Erythroblast (primary cell): ENCODE measurements at regions not wholly inside any gene's neighbourhood (a gene's known extent, or its start where the extent isn't known, plus 50 kb on each side); places are given as distances from the start of the nearest gene placed in this dataset.
A peak's percentile ranks its signal among the peaks of the same experiment; 100 is the strongest.

ENCODE experiments used
- DNase-seq, 2 experiments: peaks; one replicate each; lab custom pipeline; 2025; lab: John Stamatoyannopoulos, UW
- GATA1 ChIP-seq: IDR thresholded peaks from 2 replicates; pipeline ENCODE4 v1.6.1; 2011; ENCODE audit warnings: low read depth, mild to moderate bottlenecking, control low read depth, low read length, moderate library complexity
- POLR2A ChIP-seq: IDR thresholded peaks from 2 replicates; pipeline ENCODE4 v1.6.1; 2011; ENCODE audit warnings: mild to moderate bottlenecking, low read length

DNA sequence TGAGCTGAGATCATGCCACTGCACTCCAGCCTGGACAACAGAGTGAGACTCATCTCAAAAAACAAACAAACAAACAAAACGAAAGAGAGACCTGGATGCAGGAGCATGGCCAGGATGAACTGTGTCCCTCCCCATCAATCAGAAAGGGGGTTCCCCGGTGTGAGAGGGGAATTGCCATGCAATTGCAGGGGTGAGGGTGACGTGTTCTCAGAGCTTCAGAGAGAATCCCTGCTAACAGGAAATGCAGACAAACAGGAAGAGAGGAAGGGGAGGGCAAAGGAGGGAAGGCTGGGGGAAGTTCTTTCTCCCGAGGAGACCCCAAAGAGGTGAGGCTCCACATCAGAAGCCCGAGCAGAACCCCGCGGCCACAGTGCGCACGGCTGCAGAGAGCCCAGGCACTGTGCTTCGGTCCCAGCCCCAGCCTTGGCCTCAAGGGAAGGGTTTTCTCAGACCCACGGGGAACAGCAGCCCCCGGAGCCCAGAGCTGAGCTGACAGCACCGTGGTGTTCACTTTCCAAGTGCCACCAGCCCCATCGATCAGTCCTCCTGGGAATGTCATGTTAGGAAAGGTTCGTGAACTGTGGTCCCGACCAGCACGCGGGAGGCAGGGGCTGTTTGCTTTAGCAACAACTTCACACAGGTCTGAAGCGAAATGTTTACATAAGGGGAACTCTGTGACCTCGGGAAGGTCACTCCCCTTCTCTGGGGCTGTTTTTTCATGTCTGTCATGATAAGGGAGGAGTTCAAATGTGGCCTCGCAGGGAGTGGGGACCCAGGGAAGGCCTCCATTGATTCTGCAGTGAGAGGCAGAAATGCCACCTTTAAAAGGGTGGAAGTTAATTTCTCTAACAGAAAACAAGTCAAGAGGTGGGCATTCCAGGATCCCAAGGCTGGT lies 108.0 kb upstream of the ANO1 start:
- TF ChIP-seq POLR2A (no peak), GATA1 (no peak)
- DNase-seq = peak; percentile 33 to 41

DNA sequence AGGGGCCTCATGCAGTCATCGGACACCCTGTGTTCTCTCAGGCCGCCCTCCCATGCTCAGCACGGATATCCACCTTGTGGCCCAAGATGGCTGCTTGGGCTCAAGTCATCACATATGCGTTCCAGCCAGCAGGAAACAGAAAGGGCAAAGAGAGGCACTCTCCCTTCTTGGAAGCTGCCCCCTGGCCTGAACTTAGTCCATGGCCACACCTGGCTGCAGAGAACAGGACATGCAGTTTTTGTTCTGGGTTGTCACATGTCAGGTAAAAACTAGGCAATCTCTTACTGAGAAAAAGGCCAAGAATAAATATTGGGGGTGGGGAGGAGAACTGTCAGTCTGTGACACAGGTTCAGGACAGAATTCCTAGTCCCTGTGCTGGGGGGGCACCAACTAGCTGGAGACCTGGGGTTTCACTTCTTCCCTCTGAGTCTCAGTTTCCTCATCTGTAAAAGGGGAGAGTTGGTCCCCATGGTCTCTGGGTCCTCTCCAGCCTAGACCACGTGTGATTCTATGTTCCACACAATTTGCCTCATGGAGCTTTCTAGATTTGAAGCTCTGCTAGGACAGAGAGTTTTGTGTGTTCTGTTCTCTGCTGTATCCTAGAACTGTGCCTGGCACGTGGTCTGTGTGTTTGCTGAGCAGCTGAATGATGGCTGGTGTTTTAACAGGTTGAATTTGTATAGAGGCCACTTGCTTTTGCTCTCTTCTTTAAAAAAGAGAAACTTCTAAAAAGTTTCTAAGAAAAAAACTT lies 107.2 kb upstream of the ANO1 start:
- TF ChIP-seq GATA1 = no peak
- TF ChIP-seq POLR2A = no peak
- no peak for DNase-seq

DNA sequence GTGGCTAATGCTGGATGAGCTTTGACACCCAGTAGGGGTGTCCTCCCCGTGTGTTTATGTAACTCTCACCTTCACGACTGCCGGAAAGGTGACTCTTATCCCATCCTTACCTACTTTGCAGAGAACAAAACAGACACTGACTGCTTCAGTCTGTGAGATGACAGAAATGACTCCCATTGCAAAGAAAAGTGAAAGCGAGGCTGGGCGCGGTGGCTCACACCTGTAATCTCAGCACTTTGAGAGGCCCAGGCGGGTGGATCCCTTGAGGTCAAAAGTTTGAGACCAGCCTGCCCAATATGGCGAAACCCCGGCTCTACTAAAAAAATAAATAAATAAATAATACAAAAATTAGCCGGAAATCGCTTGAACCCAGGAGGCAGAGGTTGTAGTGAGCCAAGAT lies 106.4 kb upstream of the ANO1 start:
- TF ChIP-seq POLR2A = no peak
- no peak for TF ChIP-seq GATA1
- no peak for DNase-seq

DNA sequence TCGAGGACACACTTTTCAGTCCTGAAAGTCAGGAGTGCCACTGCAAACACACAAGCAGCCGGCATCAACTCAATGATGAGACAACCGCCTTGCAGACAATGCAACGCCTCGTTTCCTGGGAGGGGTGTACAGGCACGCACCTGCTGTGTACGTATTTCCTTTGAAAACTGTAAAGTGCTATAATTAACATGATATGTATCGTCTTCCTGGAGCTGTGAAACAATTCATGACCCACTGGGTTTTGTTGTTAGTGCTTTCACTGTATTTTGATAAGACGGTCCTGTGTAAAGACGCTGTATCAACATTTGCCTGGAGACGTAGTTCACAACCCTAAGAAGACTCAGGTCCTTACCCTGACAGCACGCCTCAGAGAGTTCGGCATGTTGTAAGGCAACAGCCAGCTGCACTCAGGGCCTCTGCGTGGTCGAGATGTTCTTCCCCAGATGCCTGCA lies 105.7 kb upstream of the ANO1 start:
- TF ChIP-seq GATA1 = no peak
- TF ChIP-seq POLR2A = no peak
- no peak for DNase-seq

DNA sequence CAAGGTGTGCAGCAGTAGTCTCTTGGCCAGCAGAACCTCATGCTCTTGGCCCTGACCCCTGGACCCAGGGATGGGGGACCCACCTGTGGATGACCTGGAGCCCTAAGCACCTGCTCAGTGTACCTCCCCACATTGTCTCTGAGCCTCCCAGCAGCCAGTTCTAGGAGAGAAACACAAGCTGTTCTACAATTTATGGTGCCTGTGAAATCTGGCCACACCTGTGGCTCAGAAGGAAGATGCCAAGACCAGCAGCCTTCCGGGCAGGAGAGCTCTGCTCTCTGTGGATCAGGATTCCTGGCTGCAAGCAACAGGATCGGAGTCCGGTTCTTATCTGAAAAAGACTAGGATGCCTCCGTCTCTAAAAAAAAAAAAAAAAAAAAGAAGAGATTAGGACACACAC lies 103.6 kb upstream of the ANO1 start:
- no peak for TF ChIP-seq POLR2A
- TF ChIP-seq GATA1 = no peak
- DNase-seq = no peak

DNA sequence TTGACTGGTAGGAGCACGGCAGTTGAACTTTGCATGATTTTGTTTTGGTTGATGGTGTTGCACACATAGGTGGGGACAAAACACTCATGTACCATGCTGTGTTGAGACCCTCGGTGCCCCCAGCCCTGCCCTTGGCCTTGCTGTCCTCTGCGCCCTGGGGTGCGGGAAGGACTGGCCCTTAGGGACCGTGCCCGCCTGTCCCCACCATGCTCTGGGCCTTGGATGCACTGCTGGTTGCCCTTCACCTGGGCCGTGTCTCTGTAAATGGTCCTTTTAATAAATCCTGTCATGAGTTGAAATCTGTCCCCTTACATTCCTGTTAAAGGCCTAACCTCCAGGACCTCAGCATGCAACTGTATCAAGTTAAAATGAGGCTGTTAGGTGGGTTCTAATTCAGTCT lies 102.3 kb upstream of the ANO1 start:
- no peak for DNase-seq
- no peak for TF ChIP-seq GATA1
- no peak for TF ChIP-seq POLR2A

DNA sequence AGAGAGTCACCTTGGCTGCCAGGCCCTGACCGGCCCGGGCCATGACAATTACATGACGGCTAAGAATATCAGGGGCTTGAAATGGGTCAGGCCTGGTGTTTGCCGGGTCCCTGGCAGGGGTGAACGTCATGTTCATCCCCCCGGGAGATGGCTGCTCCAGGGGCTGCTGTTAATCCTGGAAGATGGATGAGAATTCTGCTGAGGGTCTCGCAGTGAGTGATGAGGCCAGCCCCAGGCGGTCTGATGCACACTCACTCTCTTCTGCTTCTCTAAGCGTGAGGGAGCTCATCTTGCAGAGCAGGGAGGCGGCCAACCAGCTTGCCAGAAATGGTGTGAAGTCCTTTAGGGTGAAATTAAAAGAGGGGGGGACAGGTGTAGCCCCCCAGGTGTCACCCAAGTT lies 101.3 kb upstream of the ANO1 start:
- TF ChIP-seq POLR2A (no peak), GATA1 (no peak)
- DNase-seq = no peak

DNA sequence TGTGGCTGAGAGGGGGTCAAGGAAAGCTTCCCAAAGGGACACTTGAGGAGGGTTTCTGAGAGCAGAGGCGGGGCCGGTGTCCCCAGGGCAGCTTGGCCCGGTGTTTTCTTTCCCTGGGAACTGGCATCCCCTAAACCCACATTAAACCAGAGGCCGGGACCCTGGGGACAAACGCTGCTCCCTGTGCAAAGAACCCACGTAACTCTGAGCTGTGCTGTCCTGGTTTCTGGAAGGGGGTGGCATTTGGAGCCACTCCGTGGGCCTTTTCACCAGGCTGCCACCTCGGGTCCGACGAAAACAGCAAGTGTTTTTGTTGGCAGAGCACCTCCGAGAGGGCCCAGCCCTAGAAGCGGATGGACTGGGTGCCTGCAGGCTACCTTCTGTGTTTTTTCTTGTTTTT lies 100.2 kb upstream of the ANO1 start:
- TF ChIP-seq GATA1 = no peak
- no peak for TF ChIP-seq POLR2A
- DNase-seq = no peak

DNA sequence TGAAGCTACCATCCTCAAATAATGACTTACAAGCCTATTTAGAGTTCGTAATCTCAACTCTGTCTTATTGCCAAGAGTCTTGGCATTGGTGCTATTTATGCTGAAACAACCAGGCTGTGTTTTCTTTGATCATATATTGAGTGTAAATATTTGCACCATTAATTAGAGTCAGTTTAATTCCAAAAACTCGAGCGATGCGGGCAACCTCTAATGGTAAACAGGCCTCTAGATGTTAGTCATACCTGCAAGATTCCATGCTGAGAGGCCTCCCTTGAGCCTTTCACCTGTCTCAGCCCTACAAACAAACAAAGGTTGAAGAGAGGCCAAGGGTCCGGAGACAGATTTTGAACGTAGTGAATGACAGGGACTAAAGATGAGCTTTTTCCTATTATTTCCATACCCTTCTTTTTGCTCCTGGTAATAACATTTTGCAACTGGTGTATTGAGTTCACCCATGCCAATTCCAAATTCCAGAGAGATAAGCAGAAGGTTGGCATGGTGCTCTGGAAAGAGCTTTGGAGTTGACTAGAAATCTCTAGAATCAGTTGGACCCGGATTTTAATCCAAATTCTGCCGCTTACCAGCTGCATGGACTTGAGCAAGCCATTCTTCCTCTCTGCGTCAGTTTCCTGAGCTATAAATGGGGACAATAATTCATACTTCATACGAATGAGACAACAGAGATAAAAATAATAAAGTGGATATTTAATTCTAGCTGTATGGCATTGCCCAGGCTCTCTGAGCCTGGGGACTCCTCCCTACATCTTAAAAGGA lies 99.1 kb upstream of the ANO1 start:
- no peak for TF ChIP-seq POLR2A
- no peak for TF ChIP-seq GATA1
- DNase-seq = no peak

DNA sequence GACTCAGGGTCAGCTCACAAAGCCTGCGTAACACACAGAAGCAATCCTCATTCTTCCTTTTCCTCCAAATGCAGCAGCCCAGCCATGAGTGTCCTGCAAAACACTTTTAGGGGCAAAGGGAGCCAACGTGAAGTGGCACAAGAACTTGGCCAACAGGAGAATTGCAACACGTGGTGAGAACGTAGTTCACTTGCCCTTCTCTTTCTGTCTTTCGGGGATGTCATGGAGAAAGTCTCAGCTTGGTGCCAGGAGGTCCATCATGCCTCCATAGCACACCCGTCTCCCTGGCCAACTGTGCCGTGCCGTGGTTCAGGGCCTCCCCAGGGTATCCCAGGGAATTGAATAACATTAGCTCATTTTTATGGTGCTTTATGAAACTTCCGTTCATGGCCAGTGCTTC lies 98.5 kb upstream of the ANO1 start:
- DNase-seq = no peak
- no peak for TF ChIP-seq POLR2A
- no peak for TF ChIP-seq GATA1

DNA sequence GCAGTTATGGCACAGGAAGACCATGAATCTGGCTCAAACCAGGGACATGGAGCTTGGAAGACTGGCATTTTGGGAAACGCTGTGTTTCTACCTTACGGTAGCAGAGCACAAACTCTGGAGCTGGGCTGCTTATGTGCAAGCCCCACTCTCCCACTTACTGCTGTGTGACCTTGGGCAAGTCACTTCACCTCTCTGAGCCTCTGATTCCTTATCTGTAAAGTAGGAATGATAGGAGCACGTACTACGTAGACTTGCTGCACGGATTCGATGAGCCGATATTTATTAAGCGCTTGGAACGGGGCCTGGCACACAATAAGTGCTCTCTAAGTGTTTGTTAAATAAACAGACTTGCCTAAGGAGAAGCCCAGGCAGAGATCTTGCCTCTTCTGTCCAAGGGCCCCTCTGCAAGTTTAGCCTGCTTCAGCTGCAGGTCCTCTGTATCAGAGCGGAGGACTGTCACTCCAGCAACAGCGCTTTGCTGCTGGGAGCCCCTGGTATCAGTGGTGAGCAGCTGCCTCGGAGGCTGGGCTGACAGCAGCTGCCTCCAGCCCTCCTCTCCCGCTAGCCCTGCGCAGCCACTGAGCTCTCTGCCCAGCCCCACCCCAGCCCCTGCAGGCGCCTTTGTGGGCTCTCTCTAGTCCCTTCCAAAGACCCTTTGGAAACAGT lies 96.9 kb upstream of the ANO1 start:
- peak; percentile 91 to 93 for DNase-seq
- TF ChIP-seq GATA1 = no peak
- no peak for TF ChIP-seq POLR2A

DNA sequence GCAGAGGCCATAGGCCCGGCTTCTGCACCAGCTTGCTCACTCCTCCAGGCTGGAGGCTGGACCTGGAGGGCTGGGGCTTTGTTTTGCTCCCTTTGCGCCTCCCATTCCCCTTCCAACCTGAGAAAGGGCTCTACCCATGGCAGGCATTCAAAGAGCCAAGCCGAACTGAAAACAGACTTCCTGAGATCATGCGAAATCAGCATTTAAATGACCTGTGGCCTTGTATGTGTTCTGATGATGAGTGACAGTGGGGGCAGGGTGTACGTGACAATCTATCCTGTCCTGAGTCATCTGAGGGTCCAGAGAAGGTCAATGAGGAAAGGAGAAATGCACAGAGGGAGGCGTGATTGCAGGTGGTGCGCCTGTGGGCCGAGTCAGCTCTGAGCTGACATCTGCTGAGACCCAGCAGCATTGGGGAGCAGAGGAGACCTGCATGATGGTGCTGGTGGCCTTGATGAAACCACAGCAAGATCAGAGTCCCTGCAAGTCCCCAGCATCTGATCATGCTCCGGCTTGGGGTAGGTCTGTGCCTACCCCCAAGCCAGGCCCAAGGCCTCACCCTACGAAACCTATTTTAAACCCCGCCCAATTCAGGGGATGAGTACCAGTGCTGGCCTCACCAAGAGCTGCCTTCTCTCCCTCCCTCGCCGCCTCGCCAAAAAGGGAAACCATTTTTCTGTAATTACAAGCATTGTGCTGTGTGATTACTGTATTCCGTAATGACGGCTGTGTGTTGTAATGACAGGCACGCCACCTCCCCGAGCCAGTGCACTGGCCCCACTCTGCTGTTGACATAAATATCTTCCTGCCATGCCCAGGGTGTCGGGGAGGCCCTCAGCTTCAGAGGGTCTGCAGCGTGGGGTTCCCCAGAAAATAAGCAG lies 95.2 kb upstream of the ANO1 start:
- no peak for TF ChIP-seq POLR2A
- no peak for TF ChIP-seq GATA1
- peak; percentile 17 to 34 for DNase-seq
